ENCODE measurements at regions not wholly inside any gene's neighbourhood (a gene's known extent, or its start where the extent isn't known, plus 50 kb on each side); places are given as distances from the start of the nearest gene placed in this dataset.

DNA sequence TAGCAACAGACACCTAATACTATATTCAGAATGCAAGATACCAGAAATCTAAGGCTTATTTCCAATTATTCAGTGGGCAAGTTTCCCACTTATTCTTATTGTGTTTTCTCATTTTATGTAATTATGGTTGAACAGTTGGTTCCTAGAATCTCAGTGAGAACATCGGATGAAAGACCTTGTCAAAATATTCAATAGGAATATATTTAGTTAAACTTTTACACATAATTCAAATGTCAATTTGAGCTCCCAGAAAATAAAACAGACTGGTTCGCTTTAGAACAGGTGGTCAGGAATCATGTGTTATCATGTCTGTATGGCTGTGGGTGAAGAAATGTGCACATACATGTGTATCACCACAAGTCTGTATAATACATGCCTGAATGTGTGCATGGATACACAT, 447.8 kb downstream of the MED10 start:
- in situ Hi-C loops (cut with MboI; ENCODE audit: low sequenced_read_pairs, unreplicated experiment): no loop called here
- TF ChIP-seq, protein P1, sequence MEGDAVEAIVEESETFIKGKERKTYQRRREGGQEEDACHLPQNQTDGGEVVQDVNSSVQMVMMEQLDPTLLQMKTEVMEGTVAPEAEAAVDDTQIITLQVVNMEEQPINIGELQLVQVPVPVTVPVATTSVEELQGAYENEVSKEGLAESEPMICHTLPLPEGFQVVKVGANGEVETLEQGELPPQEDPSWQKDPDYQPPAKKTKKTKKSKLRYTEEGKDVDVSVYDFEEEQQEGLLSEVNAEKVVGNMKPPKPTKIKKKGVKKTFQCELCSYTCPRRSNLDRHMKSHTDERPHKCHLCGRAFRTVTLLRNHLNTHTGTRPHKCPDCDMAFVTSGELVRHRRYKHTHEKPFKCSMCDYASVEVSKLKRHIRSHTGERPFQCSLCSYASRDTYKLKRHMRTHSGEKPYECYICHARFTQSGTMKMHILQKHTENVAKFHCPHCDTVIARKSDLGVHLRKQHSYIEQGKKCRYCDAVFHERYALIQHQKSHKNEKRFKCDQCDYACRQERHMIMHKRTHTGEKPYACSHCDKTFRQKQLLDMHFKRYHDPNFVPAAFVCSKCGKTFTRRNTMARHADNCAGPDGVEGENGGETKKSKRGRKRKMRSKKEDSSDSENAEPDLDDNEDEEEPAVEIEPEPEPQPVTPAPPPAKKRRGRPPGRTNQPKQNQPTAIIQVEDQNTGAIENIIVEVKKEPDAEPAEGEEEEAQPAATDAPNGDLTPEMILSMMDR (IDR thresholded peaks at IDR 0.05; ENCODE audit: borderline replicate concordance, control extremely low read depth, extremely low read depth, insufficient read depth, missing control alignments): no peak
- DNase-seq (ENCODE audit: low spot score): no peak

DNA sequence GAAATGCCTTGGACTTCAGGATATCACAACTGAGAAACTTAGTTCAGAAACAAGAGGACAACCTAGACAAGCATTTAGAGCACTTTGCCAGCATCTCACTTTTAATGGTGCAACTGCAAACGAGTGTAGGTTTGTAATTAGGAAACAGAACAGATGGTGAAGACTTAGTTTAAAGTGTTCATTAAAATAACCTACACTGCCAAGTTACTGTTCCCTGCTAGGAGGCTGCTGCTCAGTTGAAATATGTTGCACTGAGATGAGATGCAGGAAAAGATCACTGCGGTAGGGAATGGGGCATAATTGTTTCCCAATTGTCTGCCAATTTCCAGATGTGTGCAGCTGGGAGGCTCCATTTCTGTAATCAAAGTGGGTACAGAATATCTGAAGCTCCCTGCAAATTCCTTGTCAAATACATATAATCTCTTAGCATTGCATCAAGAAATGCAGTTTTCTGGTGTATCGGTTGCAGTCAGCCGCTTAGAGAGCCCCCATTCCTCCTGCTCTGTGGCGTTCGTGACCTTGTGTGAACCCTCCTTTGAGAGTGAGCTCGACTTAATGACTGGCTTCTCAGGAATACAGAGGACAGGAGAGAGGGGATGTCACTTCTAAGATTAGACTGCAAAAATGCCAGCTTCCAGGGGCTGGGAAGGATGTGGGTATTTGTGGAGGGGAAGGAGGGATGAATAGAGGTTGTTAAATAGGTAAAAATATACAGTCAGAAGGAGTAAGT, 448.9 kb downstream of the MED10 start:
- TF ChIP-seq, protein P1 (IDR thresholded peaks at IDR 0.05; ENCODE audit: borderline replicate concordance, control extremely low read depth, extremely low read depth, insufficient read depth, missing control alignments): no peak
- DNase-seq (ENCODE audit: low spot score): no peak
- in situ Hi-C loops (cut with MboI; ENCODE audit: low sequenced_read_pairs, unreplicated experiment): no loop called here

DNA sequence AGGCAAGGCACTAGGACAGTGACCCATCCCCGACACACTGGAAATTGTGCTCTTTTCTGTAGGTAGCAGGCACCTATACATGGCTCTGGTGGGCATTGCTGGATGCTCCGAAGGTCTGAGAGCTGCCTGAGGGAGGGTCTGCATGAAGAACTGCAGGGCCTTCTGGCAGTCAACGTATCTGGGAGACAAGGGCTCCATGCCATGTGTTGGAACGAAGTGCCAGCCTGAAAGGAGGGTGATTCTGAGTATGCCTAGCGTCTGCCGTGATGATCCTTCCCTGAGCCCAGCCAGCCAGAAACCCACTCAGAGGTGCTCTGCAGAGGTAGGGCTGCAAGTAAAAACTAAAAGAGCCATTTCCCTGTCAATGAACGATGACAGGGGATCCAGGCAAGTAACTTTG, 453.2 kb downstream of the MED10 start:
- no peak for DNase-seq (ENCODE audit: low spot score)
- TF ChIP-seq, protein P1 (IDR thresholded peaks at IDR 0.05; ENCODE audit: borderline replicate concordance, control extremely low read depth, extremely low read depth, insufficient read depth, missing control alignments): no peak
- in situ Hi-C loops (cut with MboI; ENCODE audit: low sequenced_read_pairs, unreplicated experiment): no loop called here

DNA sequence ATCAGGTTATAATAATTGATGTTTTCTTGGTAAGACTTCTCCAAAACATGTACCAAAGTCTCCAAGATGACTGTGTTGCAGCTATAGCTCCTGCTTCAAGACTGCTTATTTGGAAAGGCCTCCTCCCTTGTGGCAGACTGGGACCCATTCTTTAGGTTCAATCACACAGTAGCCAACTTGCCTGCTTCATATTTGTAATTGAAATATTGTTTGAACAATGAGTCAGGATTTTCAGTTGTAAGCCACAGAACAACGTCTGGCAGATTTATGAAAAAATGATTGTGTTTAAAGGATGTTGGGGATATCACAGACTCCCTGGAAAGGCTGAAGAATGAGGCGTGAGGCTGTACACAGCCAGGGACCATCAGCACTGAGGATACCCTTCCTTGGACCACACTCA, 458.9 kb downstream of the MED10 start:
- TF ChIP-seq, protein P1 (IDR thresholded peaks at IDR 0.05; ENCODE audit: borderline replicate concordance, control extremely low read depth, extremely low read depth, insufficient read depth, missing control alignments): no peak
- DNase-seq (ENCODE audit: low spot score): no peak
- in situ Hi-C loops (cut with MboI; ENCODE audit: low sequenced_read_pairs, unreplicated experiment): no loop called here

DNA sequence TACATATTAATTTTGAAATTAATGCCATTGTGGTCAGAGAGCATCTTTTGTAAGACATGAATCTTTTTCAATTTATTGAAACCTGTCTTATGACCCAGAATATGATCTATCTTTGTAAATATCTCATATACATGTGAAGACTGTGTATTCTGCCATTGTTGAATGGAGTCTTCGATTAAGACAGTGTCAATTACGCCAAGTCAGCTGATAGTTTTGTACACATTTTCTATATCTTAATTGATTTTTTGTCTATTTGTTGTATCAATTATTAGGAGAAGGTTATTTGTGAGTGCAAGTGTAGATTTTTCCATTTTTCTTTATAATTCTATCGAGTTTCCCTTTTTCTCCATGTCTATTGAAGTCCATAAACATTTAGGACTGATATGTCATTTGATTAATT, 471.6 kb downstream of the MED10 start:
- in situ Hi-C loops (cut with MboI; ENCODE audit: low sequenced_read_pairs, unreplicated experiment): no loop called here
- TF ChIP-seq, protein P1 (IDR thresholded peaks at IDR 0.05; ENCODE audit: borderline replicate concordance, control extremely low read depth, extremely low read depth, insufficient read depth, missing control alignments): no peak
- DNase-seq (ENCODE audit: low spot score): no peak

DNA sequence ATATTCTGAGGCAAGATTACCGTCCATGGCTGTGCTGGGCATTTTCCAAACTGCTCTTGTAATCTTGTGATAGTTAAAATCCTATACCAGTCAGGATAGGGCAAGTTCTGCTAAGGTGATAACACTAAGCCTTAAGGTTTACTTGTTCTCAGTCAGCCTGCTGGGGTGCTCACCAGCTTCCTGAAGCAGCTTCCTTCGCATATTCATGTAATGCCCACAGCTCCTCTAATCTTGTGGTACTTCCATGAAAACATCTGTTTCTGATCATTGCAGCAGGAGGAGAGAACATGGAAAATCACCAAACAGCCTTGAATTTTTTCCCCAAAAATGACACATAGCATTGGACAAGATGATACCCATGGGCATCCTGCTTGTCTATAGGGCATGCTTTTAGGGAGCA, 473.2 kb downstream of the MED10 start:
- no peak for DNase-seq (ENCODE audit: low spot score)
- TF ChIP-seq, protein P1 (IDR thresholded peaks at IDR 0.05; ENCODE audit: borderline replicate concordance, control extremely low read depth, extremely low read depth, insufficient read depth, missing control alignments): no peak
- in situ Hi-C loops (cut with MboI; ENCODE audit: low sequenced_read_pairs, unreplicated experiment): no loop called here

Measured in GM13976 (cell line).